ENCODE measurements at regions not wholly inside any gene's neighbourhood (a gene's known extent, or its start where the extent isn't known, plus 50 kb on each side); places are given as distances from the start of the nearest gene placed in this dataset.

GRCh38 chr4:100588076-100588475 lies 70.3 kb upstream of the EMCN start:
- Histone ChIP-seq H3K36me3 (ENCODE audit: insufficient read depth, insufficient read length, low read length) (no peaks in the 10 kb centered on the region), H3K9me3 (ENCODE audit: insufficient read depth, low read length) (no peaks in the 10 kb centered on the region), H3K27me3 (ENCODE audit: insufficient read depth, insufficient read length) (no peaks in the 10 kb centered on the region), H3K9ac (ENCODE audit: insufficient read length, low read depth) (no peak overlapping the region), H3K4me1 (ENCODE audit: insufficient read depth, insufficient read length) (no peaks in the 10 kb centered on the region), H3K4me3 (ENCODE audit: insufficient read length, low read depth) (no peak overlapping the region)
- DNase-seq (ENCODE audit: low read depth, low spot score): no peak
- TF ChIP-seq YY1 (IDR thresholded peaks at IDR 0.05; ENCODE audit: insufficient read depth, insufficient read length) (no peak), SUZ12 (IDR thresholded peaks at IDR 0.05; ENCODE audit: extremely low read depth, insufficient read depth, insufficient read length) (no peak), ZNF274 (IDR thresholded peaks at IDR 0.05; ENCODE audit: low read depth, low read length) (no peak)

- TF ChIP-seq SUZ12 (IDR thresholded peaks at IDR 0.05; ENCODE audit: extremely low read depth, insufficient read depth, insufficient read length): no peak
- no peak for TF ChIP-seq ZNF274 (IDR thresholded peaks at IDR 0.05; ENCODE audit: low read depth, low read length)
- TF ChIP-seq YY1 (IDR thresholded peaks at IDR 0.05; ENCODE audit: insufficient read depth, insufficient read length): no peak
- no peak for DNase-seq (ENCODE audit: low read depth, low spot score)
Observed at GRCh38 chr4:100582146-100582545, 64.3 kb upstream of the EMCN start.

GRCh38 chr4:100581337-100581736 lies 63.5 kb upstream of the EMCN start:
- no peak for DNase-seq (ENCODE audit: low read depth, low spot score)
- Histone ChIP-seq H3K27me3 (ENCODE audit: insufficient read depth, insufficient read length) (no peaks in the 10 kb centered on the region), H3K9me3 (ENCODE audit: insufficient read depth, low read length) (no peaks in the 10 kb centered on the region), H3K4me3 (ENCODE audit: insufficient read length, low read depth) (no peak overlapping the region), H3K36me3 (ENCODE audit: insufficient read depth, insufficient read length, low read length) (no peaks in the 10 kb centered on the region), H3K4me1 (ENCODE audit: insufficient read depth, insufficient read length) (no peaks in the 10 kb centered on the region), H3K9ac (ENCODE audit: insufficient read length, low read depth) (no peak overlapping the region)
- no peak for TF ChIP-seq YY1 (IDR thresholded peaks at IDR 0.05; ENCODE audit: insufficient read depth, insufficient read length)
- no peak for TF ChIP-seq SUZ12 (IDR thresholded peaks at IDR 0.05; ENCODE audit: extremely low read depth, insufficient read depth, insufficient read length)
- TF ChIP-seq ZNF274 (IDR thresholded peaks at IDR 0.05; ENCODE audit: low read depth, low read length): no peak

More at GRCh38 chr4:100582146-100582545, 64.3 kb upstream of the EMCN start:
- no peaks in the 10 kb centered on the region for H3K36me3 ChIP-seq (ENCODE audit: insufficient read depth, insufficient read length, low read length)
- H3K9ac ChIP-seq (ENCODE audit: insufficient read length, low read depth): no peak overlapping the region
- no peaks in the 10 kb centered on the region for H3K9me3 ChIP-seq (ENCODE audit: insufficient read depth, low read length)
- H3K4me3 ChIP-seq (ENCODE audit: insufficient read length, low read depth): no peak overlapping the region
- H3K27me3 ChIP-seq (ENCODE audit: insufficient read depth, insufficient read length): no peaks in the 10 kb centered on the region
- H3K4me1 ChIP-seq (ENCODE audit: insufficient read depth, insufficient read length): no peaks in the 10 kb centered on the region

- DNase-seq (ENCODE audit: low read depth, low spot score): no peak
- H3K4me1 ChIP-seq (ENCODE audit: insufficient read depth, insufficient read length): no peaks in the 10 kb centered on the region
- no peaks in the 10 kb centered on the region for H3K9me3 ChIP-seq (ENCODE audit: insufficient read depth, low read length)
- no peak overlapping the region for H3K4me3 ChIP-seq (ENCODE audit: insufficient read length, low read depth)
- no peak overlapping the region for H3K9ac ChIP-seq (ENCODE audit: insufficient read length, low read depth)
- no peaks in the 10 kb centered on the region for H3K27me3 ChIP-seq (ENCODE audit: insufficient read depth, insufficient read length)
- TF ChIP-seq YY1 (IDR thresholded peaks at IDR 0.05; ENCODE audit: insufficient read depth, insufficient read length): no peak
- no peaks in the 10 kb centered on the region for H3K36me3 ChIP-seq (ENCODE audit: insufficient read depth, insufficient read length, low read length)
Observed at GRCh38 chr4:100576570-100576969, 58.7 kb upstream of the EMCN start.

- H3K36me3 ChIP-seq (ENCODE audit: insufficient read depth, insufficient read length, low read length): no peaks in the 10 kb centered on the region
- no peaks in the 10 kb centered on the region for H3K27me3 ChIP-seq (ENCODE audit: insufficient read depth, insufficient read length)
- no peak overlapping the region for H3K9ac ChIP-seq (ENCODE audit: insufficient read length, low read depth)
- H3K9me3 ChIP-seq (ENCODE audit: insufficient read depth, low read length): no peaks in the 10 kb centered on the region
- TF ChIP-seq ZNF274 (IDR thresholded peaks at IDR 0.05; ENCODE audit: low read depth, low read length) (no peak), YY1 (IDR thresholded peaks at IDR 0.05; ENCODE audit: insufficient read depth, insufficient read length) (no peak)
- H3K4me3 ChIP-seq (ENCODE audit: insufficient read length, low read depth): no peak overlapping the region
- no peak for DNase-seq (ENCODE audit: low read depth, low spot score)
- no peaks in the 10 kb centered on the region for H3K4me1 ChIP-seq (ENCODE audit: insufficient read depth, insufficient read length)
Observed at GRCh38 chr4:100574607-100575006, 56.8 kb upstream of the EMCN start.

GRCh38 chr4:100569196-100569595 lies 51.4 kb upstream of the EMCN start:
- Histone ChIP-seq H3K4me3 (ENCODE audit: insufficient read length, low read depth) (no peak overlapping the region), H3K9ac (ENCODE audit: insufficient read length, low read depth) (no peak overlapping the region), H3K9me3 (ENCODE audit: insufficient read depth, low read length) (no peaks in the 10 kb centered on the region), H3K36me3 (ENCODE audit: insufficient read depth, insufficient read length, low read length) (no peaks in the 10 kb centered on the region), H3K4me1 (ENCODE audit: insufficient read depth, insufficient read length) (no peaks in the 10 kb centered on the region), H3K27me3 (ENCODE audit: insufficient read depth, insufficient read length) (no peaks in the 10 kb centered on the region)
- TF ChIP-seq ZNF274 (IDR thresholded peaks at IDR 0.05; ENCODE audit: low read depth, low read length) (no peak), SUZ12 (IDR thresholded peaks at IDR 0.05; ENCODE audit: extremely low read depth, insufficient read depth, insufficient read length) (no peak), YY1 (IDR thresholded peaks at IDR 0.05; ENCODE audit: insufficient read depth, insufficient read length) (no peak)
- DNase-seq (ENCODE audit: low read depth, low spot score): no peak

Measured in NT2/D1 (cell line).